Neural crest cell (in vitro differentiated cells): ENCODE measurements at regions not wholly inside any gene's neighbourhood (a gene's known extent, or its start where the extent isn't known, plus 50 kb on each side); places are given as distances from the start of the nearest gene placed in this dataset.

Source experiments
- DNase-seq: peaks from one replicate; pipeline ENCODE4 v3.0.0; 2021; ENCODE audit warnings: low read depth, mixed read lengths, low spot score
- H3K27ac Mint-ChIP-seq: one replicate; pipeline ENCODE4 v1.8.0; 2021; ENCODE audit warnings: mild to moderate bottlenecking, mixed read lengths; ENCODE audit not compliant: unreplicated experiment
- H3K27me3 Mint-ChIP-seq: 2 replicates; pipeline ENCODE4 v1.8.0; 2021; ENCODE audit warnings: low read depth, mild to moderate bottlenecking, mixed read lengths
- H3K36me3 Mint-ChIP-seq: 2 replicates; pipeline ENCODE4 v1.8.0; 2021; ENCODE audit warnings: low read depth, mild to moderate bottlenecking, mixed read lengths
- H3K4me1 Mint-ChIP-seq: 2 replicates; pipeline ENCODE4 v1.8.0; 2021; ENCODE audit warnings: mixed read lengths
- H3K4me3 Mint-ChIP-seq: one replicate; pipeline ENCODE4 v1.8.0; 2021; ENCODE audit warnings: mild to moderate bottlenecking, mixed read lengths
- H3K9me3 Mint-ChIP-seq: 2 replicates; pipeline ENCODE4 v1.8.0; 2021; ENCODE audit warnings: mixed read lengths
- CTCF ChIP-seq: fragments of 200-600 bp; sonication (generic); conservative IDR thresholded peaks from 2 replicates; pipeline ENCODE4 v1.5.0; 2021; ENCODE audit warnings: antibody characterized with exemption, mild to moderate bottlenecking

- TF ChIP-seq CTCF, result no peak
- H3K27ac Mint-ChIP-seq, result no peak overlapping the region
- DNase-seq, result no peak
- no peaks in the 10 kb centered on the region for H3K27me3 Mint-ChIP-seq
- no peak overlapping the region for H3K4me3 Mint-ChIP-seq
- H3K36me3 Mint-ChIP-seq, result no peaks in the 10 kb centered on the region
- peaks cover 3% of the 10 kb centered on the region for H3K9me3 Mint-ChIP-seq
- H3K4me1 Mint-ChIP-seq, result peaks cover 41% of the 10 kb centered on the region
Observed at GRCh38 chr6:163857421-163857820, 442.9 kb downstream of the QKI start.

- DNase-seq, result no peak
- Mint-ChIP-seq H3K4me1 (peaks cover 15% of the 10 kb centered on the region), H3K27ac (no peak overlapping the region), H3K27me3 (no peaks in the 10 kb centered on the region), H3K4me3 (no peak overlapping the region), H3K9me3 (peaks cover 25% of the 10 kb centered on the region), H3K36me3 (peaks cover 17% of the 10 kb centered on the region)
- TF ChIP-seq CTCF, result no peak
Observed at GRCh38 chr6:163850874-163851273, 436.4 kb downstream of the QKI start.

- Mint-ChIP-seq H3K4me3 (no peak overlapping the region), H3K4me1 (peaks cover 17% of the 10 kb centered on the region), H3K27ac (no peak overlapping the region), H3K27me3 (no peaks in the 10 kb centered on the region), H3K36me3 (peaks cover 9% of the 10 kb centered on the region), H3K9me3 (peaks cover 24% of the 10 kb centered on the region)
- no peak for TF ChIP-seq CTCF
- DNase-seq, result no peak
Observed at GRCh38 chr6:163844761-163845160, 430.2 kb downstream of the QKI start.

GRCh38 chr6:163844357-163844756 is 429.8 kb downstream of the QKI start:
- H3K4me3 Mint-ChIP-seq, result no peak overlapping the region
- DNase-seq, result no peak
- H3K36me3 Mint-ChIP-seq, result peaks cover 11% of the 10 kb centered on the region
- peaks cover 17% of the 10 kb centered on the region for H3K4me1 Mint-ChIP-seq
- H3K9me3 Mint-ChIP-seq, result peaks cover 21% of the 10 kb centered on the region
- TF ChIP-seq CTCF, result no peak
- peak overlapping the region; percentile 27 for H3K27ac Mint-ChIP-seq
- H3K27me3 Mint-ChIP-seq, result no peaks in the 10 kb centered on the region

- no peak for TF ChIP-seq CTCF
- Mint-ChIP-seq H3K27me3 (no peaks in the 10 kb centered on the region), H3K27ac (peak overlapping the region; percentile 23), H3K36me3 (peaks cover 9% of the 10 kb centered on the region), H3K9me3 (peaks cover 12% of the 10 kb centered on the region), H3K4me1 (peaks cover 27% of the 10 kb centered on the region), H3K4me3 (no peak overlapping the region)
- DNase-seq, result no peak
Observed at GRCh38 chr6:163843218-163843617, 428.7 kb downstream of the QKI start.

- Mint-ChIP-seq H3K4me1 (peaks cover 34% of the 10 kb centered on the region), H3K27me3 (no peaks in the 10 kb centered on the region), H3K36me3 (peaks cover 9% of the 10 kb centered on the region)
Observed at GRCh38 chr6:163842467-163842866, 427.9 kb downstream of the QKI start.

More at GRCh38 chr6:163842467-163842866, 427.9 kb downstream of the QKI start:
- no peak for TF ChIP-seq CTCF
- H3K9me3 Mint-ChIP-seq, result peaks cover 12% of the 10 kb centered on the region
- DNase-seq, result no peak
- no peak overlapping the region for H3K27ac Mint-ChIP-seq
- no peak overlapping the region for H3K4me3 Mint-ChIP-seq
